Stimulated activated CD8-positive, alpha-beta memory T cell treated with anti-CD3 and anti-CD28 coated beads, Interleukin-7, amount 100 ng/mL, for 4 hours (primary cell): ENCODE measurements at regions not wholly inside any gene's neighbourhood (a gene's known extent, or its start where the extent isn't known, plus 50 kb on each side); places are given as distances from the start of the nearest gene placed in this dataset.

Source experiments
- DNase-seq, 2 donors: peaks; one replicate each; pipeline ENCODE4 v3.0.0-alpha.2; 2020; ENCODE audit warnings: low read depth in 2 of 2

GRCh38 chr18:40789286-40789685, 1165.7 kb upstream of the PIK3C3 start:
- no peak for DNase-seq

DNA sequence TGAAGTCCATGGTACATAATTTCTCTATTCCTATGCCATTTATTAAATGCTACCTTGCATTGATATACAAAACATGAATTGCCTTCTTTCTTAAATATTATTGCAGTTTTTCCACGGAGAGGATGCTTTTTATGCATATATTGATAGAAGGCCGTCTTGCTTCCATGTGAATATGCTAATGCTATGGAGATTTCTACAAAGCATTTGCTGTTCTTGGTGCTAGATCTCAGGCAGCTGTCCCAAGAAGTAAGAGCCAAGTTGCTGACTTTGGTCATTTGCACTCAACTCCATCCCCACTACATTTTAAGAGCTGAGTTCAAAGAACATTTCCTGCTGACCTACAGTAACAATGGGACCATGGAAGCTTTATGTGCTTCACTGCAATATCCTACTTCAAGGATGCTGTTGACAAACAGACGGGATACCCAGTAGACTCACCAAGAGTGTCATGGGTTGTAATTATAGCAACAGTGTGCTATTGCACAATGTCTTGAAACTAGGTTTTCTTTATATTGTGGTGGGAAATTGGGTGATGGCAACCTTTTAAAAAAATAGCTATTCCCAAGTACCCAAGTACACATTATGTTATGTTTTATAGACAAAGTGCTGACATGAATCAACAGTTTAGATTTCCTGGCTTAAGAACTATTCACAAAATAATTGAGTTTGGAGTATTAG, 1172.4 kb upstream of the PIK3C3 start:
- DNase-seq: no peak

DNA sequence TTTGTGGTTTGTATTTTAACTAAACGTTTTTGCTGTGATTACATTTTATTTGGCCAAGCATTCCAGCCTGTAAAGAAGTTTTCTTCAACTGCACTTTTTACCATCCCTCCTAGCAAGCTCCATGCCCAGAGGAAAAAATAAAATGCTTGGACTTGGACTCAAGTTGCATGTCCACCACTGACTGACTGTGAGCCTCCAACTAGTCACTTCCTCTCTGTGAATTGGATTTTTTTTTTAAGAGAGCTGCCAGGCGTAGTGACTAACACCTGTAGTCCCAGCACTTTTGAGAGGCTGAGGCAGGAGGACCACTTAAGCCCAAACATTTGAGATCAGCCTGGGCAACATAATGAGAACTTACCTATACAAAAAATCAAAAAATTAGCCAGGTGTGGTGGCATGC, 1185.2 kb upstream of the PIK3C3 start:
- DNase-seq: no peak

DNA sequence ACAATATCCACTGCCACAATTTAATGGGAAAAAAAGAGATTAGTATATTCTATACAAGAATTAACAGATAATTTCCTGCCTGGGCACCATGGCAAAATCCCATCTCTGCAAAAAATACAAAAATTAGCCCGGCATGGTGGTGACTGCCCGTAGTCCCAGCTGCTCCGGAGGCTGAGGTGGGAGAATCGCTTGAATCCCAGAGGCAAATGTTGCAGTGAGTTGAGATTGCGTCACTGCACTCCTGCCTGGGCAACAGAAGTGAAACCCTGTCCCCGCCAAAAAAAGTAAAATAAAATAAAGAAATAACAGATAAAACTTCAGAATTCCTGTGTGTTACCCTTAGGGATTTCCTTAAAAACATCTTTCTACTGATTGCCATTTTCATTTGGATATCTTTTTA, 1194.8 kb upstream of the PIK3C3 start:
- no peak for DNase-seq

- no peak for DNase-seq
Observed at GRCh38 chr18:40754477-40754876, 1200.6 kb upstream of the PIK3C3 start.

- DNase-seq: no peak
Observed at GRCh38 chr18:40752316-40752715, 1202.7 kb upstream of the PIK3C3 start.

DNA sequence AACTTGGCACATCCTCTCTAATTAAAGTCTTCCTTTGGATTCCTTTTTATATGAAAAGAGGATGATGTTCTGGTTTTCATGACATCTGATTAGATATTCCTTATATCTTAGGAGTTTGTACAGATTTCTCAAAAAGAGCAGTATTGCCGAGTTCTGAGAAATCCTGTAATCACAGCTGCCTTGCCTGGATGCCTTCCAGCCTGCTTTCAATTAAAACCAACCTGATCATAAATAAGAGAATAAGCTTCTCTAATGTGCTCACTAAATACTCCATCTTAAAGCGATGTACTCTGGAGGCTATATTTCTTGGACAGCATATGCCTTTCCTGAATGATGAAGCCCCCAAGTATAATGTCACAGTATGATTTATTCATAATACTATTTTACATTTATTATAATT, 1203.8 kb upstream of the PIK3C3 start:
- no peak for DNase-seq

- DNase-seq: no peak
Observed at GRCh38 chr18:40739029-40739428, 1216.0 kb upstream of the PIK3C3 start.

GRCh38 chr18:40738321-40738880, 1216.6 kb upstream of the PIK3C3 start:
- DNase-seq: no peak

- DNase-seq: no peak
Observed at GRCh38 chr18:40708726-40709125, 1246.3 kb upstream of the PIK3C3 start.

- DNase-seq: no peak
Observed at GRCh38 chr18:40707797-40708196, 1247.2 kb upstream of the PIK3C3 start.

DNA sequence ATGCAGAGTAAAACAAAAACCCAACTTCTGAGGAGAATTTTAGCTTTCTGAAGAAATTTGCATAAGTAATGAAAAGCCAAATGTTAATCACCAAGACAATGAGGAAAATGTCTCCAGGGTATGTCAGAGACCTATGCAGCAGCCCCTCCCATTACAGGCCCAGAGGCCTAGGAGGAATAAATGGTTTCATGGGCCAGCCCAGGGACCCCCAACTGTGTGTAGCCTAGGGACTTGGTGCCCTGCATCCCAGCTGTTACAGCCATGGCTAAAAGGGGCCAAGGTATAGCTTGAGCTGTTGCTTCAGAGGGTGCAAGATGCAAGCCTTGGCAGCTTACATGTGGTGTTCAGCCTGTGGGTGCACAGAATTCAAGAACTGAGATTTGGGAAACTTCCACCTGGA, 1256.9 kb upstream of the PIK3C3 start:
- DNase-seq: no peak

GRCh38 chr18:40695526-40695925, 1259.5 kb upstream of the PIK3C3 start:
- DNase-seq: no peak

- no peak for DNase-seq
Observed at GRCh38 chr18:40692871-40693270, 1262.2 kb upstream of the PIK3C3 start.

- DNase-seq: no peak
Observed at GRCh38 chr18:40690062-40690461, 1265.0 kb upstream of the PIK3C3 start.

DNA sequence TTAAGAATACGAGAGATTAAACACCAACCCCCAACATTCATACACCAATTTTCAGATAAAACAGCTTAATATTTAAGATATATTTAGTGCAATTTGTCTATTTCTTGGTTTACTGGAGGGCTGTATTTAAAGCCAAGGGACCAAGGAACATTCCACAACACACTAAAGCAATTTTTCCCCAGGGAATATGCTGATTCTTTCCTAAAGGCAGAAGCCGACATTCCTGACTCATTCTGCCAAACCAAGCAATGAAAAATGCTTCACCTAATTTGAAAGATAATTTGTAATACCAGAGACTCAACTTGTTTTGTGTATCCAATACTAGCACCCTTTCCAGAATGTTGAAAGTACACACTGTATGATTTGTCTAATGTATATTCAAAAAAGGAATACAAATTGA, 1267.6 kb upstream of the PIK3C3 start:
- no peak for DNase-seq

DNA sequence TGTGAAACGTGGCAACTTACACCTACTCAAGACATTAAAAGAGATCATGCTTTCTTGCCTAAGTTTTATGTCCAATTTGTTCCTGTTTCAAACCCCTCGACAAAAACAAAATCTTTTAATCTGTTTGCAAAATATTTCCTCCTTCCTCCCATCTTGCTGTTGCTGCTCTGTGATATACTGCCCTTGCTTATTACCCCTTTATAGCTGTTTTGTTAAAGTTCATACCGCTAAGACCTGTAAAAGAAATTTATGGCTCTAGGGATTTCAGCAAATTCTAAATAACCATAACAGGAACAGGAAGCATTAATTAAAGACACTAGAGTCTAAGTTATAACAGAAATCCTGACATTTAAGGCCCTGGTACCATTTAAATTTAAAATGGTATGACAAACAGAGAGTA, 1268.2 kb upstream of the PIK3C3 start:
- no peak for DNase-seq

- DNase-seq: no peak
Observed at GRCh38 chr18:40685219-40685618, 1269.8 kb upstream of the PIK3C3 start.

- DNase-seq: no peak
Observed at GRCh38 chr18:40678318-40678717, 1276.7 kb upstream of the PIK3C3 start.

GRCh38 chr18:40676668-40677067, 1278.4 kb upstream of the PIK3C3 start:
- DNase-seq: no peak

DNA sequence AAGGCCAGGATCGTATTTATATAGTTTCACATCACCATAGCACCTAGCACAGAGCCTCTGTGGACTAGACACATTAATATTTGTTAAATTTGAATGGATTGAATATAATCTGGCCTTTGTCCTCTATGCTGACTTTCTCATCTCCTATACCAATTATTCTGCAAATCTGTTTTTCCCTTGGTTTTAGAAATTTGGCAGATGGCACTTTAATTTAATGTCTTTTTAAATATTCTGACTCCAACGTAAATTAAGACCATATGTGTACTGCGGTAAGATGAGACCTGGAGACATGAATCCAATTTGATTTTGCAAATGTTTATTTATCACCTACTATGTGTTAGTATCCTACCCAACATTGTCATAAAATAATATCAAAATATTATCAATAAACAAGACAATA, 1281.9 kb upstream of the PIK3C3 start:
- no peak for DNase-seq

DNA sequence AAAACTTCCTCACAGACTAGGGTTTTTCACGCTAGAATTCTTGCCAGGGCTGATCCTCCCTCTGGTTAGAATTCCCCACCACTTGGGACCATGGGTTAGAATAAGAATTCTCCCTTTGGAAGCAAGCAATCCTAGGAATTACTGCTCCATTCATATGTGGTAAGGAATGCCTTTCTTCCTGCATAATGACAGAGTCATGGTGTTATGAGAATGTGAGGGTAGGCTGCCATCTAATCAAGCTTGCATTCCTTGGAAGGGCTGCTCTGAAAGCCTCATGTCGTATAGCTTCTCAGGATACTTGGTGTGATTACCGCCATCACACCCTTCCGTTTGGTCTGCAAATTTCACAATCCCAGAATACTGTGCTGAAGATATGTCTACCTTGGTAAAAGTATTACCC, 1282.4 kb upstream of the PIK3C3 start:
- no peak for DNase-seq

DNA sequence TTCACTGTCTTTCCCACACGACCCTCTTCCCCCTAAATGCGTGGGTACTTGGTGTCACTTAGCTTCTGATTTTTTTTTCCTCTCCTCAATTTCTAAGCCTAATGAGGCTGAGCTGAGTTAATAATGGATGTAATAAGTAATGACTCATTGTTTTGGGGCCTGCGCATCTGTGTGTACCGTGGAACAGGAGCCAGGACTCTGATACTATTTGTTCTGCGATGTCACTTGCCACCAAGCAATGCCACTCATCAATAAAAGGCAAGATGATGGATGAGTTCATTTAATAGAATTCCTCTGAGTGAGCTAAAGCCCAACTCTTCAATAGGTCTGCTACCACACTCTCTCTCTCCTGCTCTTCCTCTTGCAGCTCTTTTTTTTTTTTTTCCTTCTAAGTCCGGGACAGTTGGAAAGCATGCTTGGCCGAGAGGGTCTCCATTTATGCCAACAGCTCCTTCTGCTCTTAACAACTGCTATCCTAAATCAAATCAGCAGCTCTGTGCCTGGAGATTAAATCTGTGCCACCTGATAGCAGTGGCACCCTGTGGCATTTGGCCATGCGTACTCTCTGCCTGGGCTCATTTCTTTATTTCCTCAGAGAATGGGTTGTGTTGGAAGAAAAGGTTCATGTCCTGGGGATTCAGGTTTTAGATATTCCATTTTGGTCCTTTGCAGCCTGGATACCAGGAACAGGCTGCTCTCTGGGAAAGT, 1284.2 kb upstream of the PIK3C3 start:
- no peak for DNase-seq
